ENCODE measurements at regions not wholly inside any gene's neighbourhood (a gene's known extent, or its start where the extent isn't known, plus 50 kb on each side); places are given as distances from the start of the nearest gene placed in this dataset.

- no peak for ATAC-seq
- Mint-ChIP-seq H3K36me3 (no peaks in the 10 kb centered on the region), H3K9me3 (peaks cover 0 to 3% (median 0%) of the 10 kb centered on the region in 9 donors), H3K4me3 (no peak overlapping the region), H3K27ac (no peak overlapping the region), H3K4me1 (no peaks in the 10 kb centered on the region), H3K27me3 (peaks cover 0 to 3% (median 0%) of the 10 kb centered on the region in 5 donors)
- DNase-seq, result no peak
- POLR2A ChIA-PET, result no interaction called here
These were observed 247.7 kb downstream of the NSUN3 start for GRCh38 chr3:94310341-94311135.

GRCh38 chr3:94311651-94312050, 248.8 kb downstream of the NSUN3 start:
- Mint-ChIP-seq H3K4me3 (no peak overlapping the region), H3K4me1 (no peaks in the 10 kb centered on the region), H3K9me3 (peaks cover 0 to 3% (median 0%) of the 10 kb centered on the region in 9 donors), H3K27ac (no peak overlapping the region), H3K36me3 (no peaks in the 10 kb centered on the region), H3K27me3 (peaks cover 0 to 3% (median 0%) of the 10 kb centered on the region in 5 donors)
- ATAC-seq (no peak), DNase-seq (no peak)
- POLR2A ChIA-PET, result no interaction called here

GRCh38 chr3:94314218-94314883, 251.5 kb downstream of the NSUN3 start:
- H3K4me3 Mint-ChIP-seq, result no peak overlapping the region
- POLR2A ChIA-PET, result no interaction called here
- no peaks in the 10 kb centered on the region for H3K36me3 Mint-ChIP-seq
- H3K4me1 Mint-ChIP-seq, result no peaks in the 10 kb centered on the region
- DNase-seq (no peak), ATAC-seq (no peak)
- H3K27me3 Mint-ChIP-seq, result peaks cover 0 to 3% (median 0%) of the 10 kb centered on the region in 5 donors
- H3K9me3 Mint-ChIP-seq, result peaks cover 0 to 3% (median 0%) of the 10 kb centered on the region in 9 donors
- H3K27ac Mint-ChIP-seq, result no peak overlapping the region

GRCh38 chr3:94317017-94317416, 254.2 kb downstream of the NSUN3 start:
- no peaks in the 10 kb centered on the region for H3K36me3 Mint-ChIP-seq
- no peak overlapping the region for H3K4me3 Mint-ChIP-seq
- H3K9me3 Mint-ChIP-seq, result peaks cover 0 to 12% (median 4%) of the 10 kb centered on the region in 9 donors
- H3K4me1 Mint-ChIP-seq, result no peaks in the 10 kb centered on the region
- no peak overlapping the region for H3K27ac Mint-ChIP-seq
- DNase-seq (no peak), ATAC-seq (no peak)
- H3K27me3 Mint-ChIP-seq, result peaks cover 0 to 3% (median 0%) of the 10 kb centered on the region in 5 donors
- POLR2A ChIA-PET, result no interaction called here

GRCh38 chr3:94323596-94323995, 260.7 kb downstream of the NSUN3 start:
- no peak for ATAC-seq

GRCh38 chr3:94331831-94332230, 269.0 kb downstream of the NSUN3 start:
- Mint-ChIP-seq H3K27ac (no peak overlapping the region), H3K36me3 (peaks cover 0 to 2% (median 0%) of the 10 kb centered on the region in 3 donors), H3K9me3 (peaks cover 0 to 5% (median 0%) of the 10 kb centered on the region in 9 donors), H3K4me3 (no peak overlapping the region), H3K27me3 (peaks cover 0 to 11% (median 0%) of the 10 kb centered on the region in 5 donors), H3K4me1 (peaks cover 0 to 2% (median 0%) of the 10 kb centered on the region in 4 donors)
- ATAC-seq, result no peak
- POLR2A ChIA-PET, result no interaction called here
- DNase-seq, result no peak

More at GRCh38 chr3:94323596-94323995, 260.7 kb downstream of the NSUN3 start:
- Mint-ChIP-seq H3K4me3 (no peak overlapping the region), H3K4me1 (no peaks in the 10 kb centered on the region), H3K36me3 (peaks cover 0 to 2% (median 0%) of the 10 kb centered on the region in 3 donors), H3K27ac (no peak overlapping the region), H3K27me3 (no peaks in the 10 kb centered on the region), H3K9me3 (peaks cover 0 to 22% (median 7%) of the 10 kb centered on the region in 9 donors)
- DNase-seq, result no peak
- POLR2A ChIA-PET, result no interaction called here

- Mint-ChIP-seq H3K4me1 (peaks cover 0 to 2% (median 0%) of the 10 kb centered on the region in 4 donors), H3K27ac (no peak overlapping the region), H3K9me3 (peaks cover 0 to 2% (median 0%) of the 10 kb centered on the region in 9 donors), H3K27me3 (peaks cover 0 to 14% (median 0%) of the 10 kb centered on the region in 5 donors), H3K36me3 (no peaks in the 10 kb centered on the region), H3K4me3 (no peak overlapping the region)
- ATAC-seq (no peak), DNase-seq (no peak)
- POLR2A ChIA-PET, result no interaction called here
These were observed 273.3 kb downstream of the NSUN3 start for GRCh38 chr3:94336046-94336753.

GRCh38 chr3:94345101-94345500, 282.2 kb downstream of the NSUN3 start:
- no peak for DNase-seq
- Mint-ChIP-seq H3K4me1 (no peaks in the 10 kb centered on the region), H3K27me3 (peaks cover 0 to 2% (median 0%) of the 10 kb centered on the region in 5 donors), H3K27ac (no peak overlapping the region), H3K36me3 (peaks cover 0 to 6% (median 0%) of the 10 kb centered on the region in 3 donors), H3K9me3 (peaks cover 0 to 13% (median 4%) of the 10 kb centered on the region in 9 donors), H3K4me3 (no peak overlapping the region)
- no peak for ATAC-seq
- POLR2A ChIA-PET, result no interaction called here

GRCh38 chr3:94349310-94349878, 286.5 kb downstream of the NSUN3 start:
- Mint-ChIP-seq H3K36me3 (peaks cover 0 to 6% (median 0%) of the 10 kb centered on the region in 3 donors), H3K27me3 (no peaks in the 10 kb centered on the region), H3K4me3 (no peak overlapping the region), H3K4me1 (no peaks in the 10 kb centered on the region), H3K9me3 (peaks cover 0 to 13% (median 4%) of the 10 kb centered on the region in 9 donors), H3K27ac (no peak overlapping the region)
- POLR2A ChIA-PET, result no interaction called here
- DNase-seq, result no peak
- ATAC-seq, result no peak

GRCh38 chr3:94356581-94356980, 293.7 kb downstream of the NSUN3 start:
- POLR2A ChIA-PET, result no interaction called here
- ATAC-seq (no peak), DNase-seq (no peak)
- Mint-ChIP-seq H3K27me3 (no peaks in the 10 kb centered on the region), H3K9me3 (peaks cover 0 to 15% (median 0%) of the 10 kb centered on the region in 9 donors), H3K27ac (no peak overlapping the region), H3K36me3 (no peaks in the 10 kb centered on the region), H3K4me3 (no peak overlapping the region), H3K4me1 (no peaks in the 10 kb centered on the region)

- peaks cover 0 to 15% (median 0%) of the 10 kb centered on the region in 9 donors for H3K9me3 Mint-ChIP-seq
These were observed 297.1 kb downstream of the NSUN3 start for GRCh38 chr3:94359996-94360395.

GRCh38 chr3:94360987-94361386, 298.1 kb downstream of the NSUN3 start:
- H3K36me3 Mint-ChIP-seq, result no peaks in the 10 kb centered on the region
- no peak overlapping the region for H3K27ac Mint-ChIP-seq
- DNase-seq (no peak), ATAC-seq (no peak)
- H3K9me3 Mint-ChIP-seq, result peaks cover 0 to 15% (median 0%) of the 10 kb centered on the region in 9 donors
- no peaks in the 10 kb centered on the region for H3K27me3 Mint-ChIP-seq
- POLR2A ChIA-PET, result no interaction called here
- no peak overlapping the region for H3K4me3 Mint-ChIP-seq
- no peaks in the 10 kb centered on the region for H3K4me1 Mint-ChIP-seq

More at GRCh38 chr3:94359996-94360395, 297.1 kb downstream of the NSUN3 start:
- no peak overlapping the region for H3K4me3 Mint-ChIP-seq
- H3K27ac Mint-ChIP-seq, result no peak overlapping the region
- H3K36me3 Mint-ChIP-seq, result no peaks in the 10 kb centered on the region
- POLR2A ChIA-PET, result no interaction called here
- ATAC-seq, result no peak
- H3K4me1 Mint-ChIP-seq, result no peaks in the 10 kb centered on the region
- no peaks in the 10 kb centered on the region for H3K27me3 Mint-ChIP-seq
- no peak for DNase-seq
